ENCODE measurements at regions not wholly inside any gene's neighbourhood (a gene's known extent, or its start where the extent isn't known, plus 50 kb on each side); places are given as distances from the start of the nearest gene placed in this dataset.
A peak's percentile ranks its signal among the peaks of the same experiment; 100 is the strongest.

GRCh38 chr22:34055525-34056200 is 135.4 kb upstream of the LARGE1 start:
- DNase-seq (ENCODE audit: low spot score), result peak; percentile 56

GRCh38 chr22:34057726-34058125 is 137.4 kb upstream of the LARGE1 start:
- DNase-seq (ENCODE audit: low spot score), result no peak

- no peak for DNase-seq (ENCODE audit: low spot score)
Measured at GRCh38 chr22:34064696-34065095, 144.4 kb upstream of the LARGE1 start.

GRCh38 chr22:34067031-34067430 is 146.8 kb upstream of the LARGE1 start:
- no peak for DNase-seq (ENCODE audit: low spot score)

GRCh38 chr22:34068001-34068400 is 147.7 kb upstream of the LARGE1 start:
- no peak for DNase-seq (ENCODE audit: low spot score)

GRCh38 chr22:34070051-34070450 is 149.8 kb upstream of the LARGE1 start:
- no peak for DNase-seq (ENCODE audit: low spot score)

- no peak for DNase-seq (ENCODE audit: low spot score)
Measured at GRCh38 chr22:34070531-34070930, 150.3 kb upstream of the LARGE1 start.

- DNase-seq (ENCODE audit: low spot score), result no peak
Measured at GRCh38 chr22:34072585-34072984, 152.3 kb upstream of the LARGE1 start.

- DNase-seq (ENCODE audit: low spot score), result no peak
Measured at GRCh38 chr22:34080433-34080832, 160.2 kb upstream of the LARGE1 start.

- no peak for DNase-seq (ENCODE audit: low spot score)
Measured at GRCh38 chr22:34096770-34097169, 176.5 kb upstream of the LARGE1 start.

GRCh38 chr22:34099278-34099677 is 179.0 kb upstream of the LARGE1 start:
- DNase-seq (ENCODE audit: low spot score), result no peak

- no peak for DNase-seq (ENCODE audit: low spot score)
Measured at GRCh38 chr22:34102633-34103032, 182.4 kb upstream of the LARGE1 start.

GRCh38 chr22:34105461-34106062 is 185.3 kb upstream of the LARGE1 start:
- DNase-seq (ENCODE audit: low spot score), result peak; percentile 79

- no peak for DNase-seq (ENCODE audit: low spot score)
Measured at GRCh38 chr22:34108168-34108567, 187.9 kb upstream of the LARGE1 start.

GRCh38 chr22:34111210-34111824 is 191.0 kb upstream of the LARGE1 start:
- peak; percentile 66 for DNase-seq (ENCODE audit: low spot score)

GRCh38 chr22:34113381-34113780 is 193.1 kb upstream of the LARGE1 start:
- DNase-seq (ENCODE audit: low spot score), result no peak

GRCh38 chr22:34114406-34114805 is 194.1 kb upstream of the LARGE1 start:
- no peak for DNase-seq (ENCODE audit: low spot score)

- no peak for DNase-seq (ENCODE audit: low spot score)
Measured at GRCh38 chr22:34115722-34116121, 195.4 kb upstream of the LARGE1 start.

GRCh38 chr22:34116126-34116525 is 195.8 kb upstream of the LARGE1 start:
- DNase-seq (ENCODE audit: low spot score), result no peak

- no peak for DNase-seq (ENCODE audit: low spot score)
Measured at GRCh38 chr22:34122042-34122441, 201.8 kb upstream of the LARGE1 start.

- no peak for DNase-seq (ENCODE audit: low spot score)
Measured at GRCh38 chr22:34129691-34130486, 209.6 kb upstream of the LARGE1 start.

- no peak for DNase-seq (ENCODE audit: low spot score)
Measured at GRCh38 chr22:34135749-34136148, 215.5 kb upstream of the LARGE1 start.

GRCh38 chr22:34150023-34150422 is 229.7 kb upstream of the LARGE1 start:
- no peak for DNase-seq (ENCODE audit: low spot score)
